Neural crest cell (in vitro differentiated cells): ENCODE measurements at regions not wholly inside any gene's neighbourhood (a gene's known extent, or its start where the extent isn't known, plus 50 kb on each side); places are given as distances from the start of the nearest gene placed in this dataset.

Source experiments
- DNase-seq: peaks from one replicate; pipeline ENCODE4 v3.0.0; 2021; ENCODE audit warnings: low read depth, mixed read lengths, low spot score
- H3K27ac Mint-ChIP-seq: one replicate; pipeline ENCODE4 v1.8.0; 2021; ENCODE audit warnings: mild to moderate bottlenecking, mixed read lengths; ENCODE audit not compliant: unreplicated experiment
- H3K27me3 Mint-ChIP-seq: 2 replicates; pipeline ENCODE4 v1.8.0; 2021; ENCODE audit warnings: low read depth, mild to moderate bottlenecking, mixed read lengths
- H3K36me3 Mint-ChIP-seq: 2 replicates; pipeline ENCODE4 v1.8.0; 2021; ENCODE audit warnings: low read depth, mild to moderate bottlenecking, mixed read lengths
- H3K4me1 Mint-ChIP-seq: 2 replicates; pipeline ENCODE4 v1.8.0; 2021; ENCODE audit warnings: mixed read lengths
- H3K4me3 Mint-ChIP-seq: one replicate; pipeline ENCODE4 v1.8.0; 2021; ENCODE audit warnings: mild to moderate bottlenecking, mixed read lengths
- H3K9me3 Mint-ChIP-seq: 2 replicates; pipeline ENCODE4 v1.8.0; 2021; ENCODE audit warnings: mixed read lengths
- TF ChIP-seq, protein P1 (sequence below): fragments of 200-600 bp; sonication (generic); conservative IDR thresholded peaks from 2 replicates; pipeline ENCODE4 v1.5.0; 2021; ENCODE audit warnings: antibody characterized with exemption, mild to moderate bottlenecking

DNA sequence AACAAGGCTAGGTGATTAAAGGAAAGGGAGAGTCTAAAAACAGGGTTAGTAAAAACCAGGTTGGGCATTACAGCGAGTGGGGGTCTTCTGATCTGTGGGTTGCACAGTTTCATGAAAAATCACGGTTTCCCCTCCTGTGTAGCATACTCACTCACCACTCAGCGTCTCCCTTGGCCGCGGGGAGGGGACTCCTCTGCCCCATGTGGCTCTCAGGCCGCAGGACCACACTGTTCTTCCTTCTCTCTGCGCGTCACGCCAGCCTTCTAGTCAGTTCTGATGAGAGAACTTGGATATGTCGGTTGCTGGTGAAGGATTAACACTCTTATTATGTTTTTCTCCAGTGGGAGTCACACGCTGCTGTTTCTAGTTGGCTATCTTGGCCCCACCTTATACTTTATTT, 254.6 kb upstream of the LRRC7 start:
- TF ChIP-seq, protein P1, sequence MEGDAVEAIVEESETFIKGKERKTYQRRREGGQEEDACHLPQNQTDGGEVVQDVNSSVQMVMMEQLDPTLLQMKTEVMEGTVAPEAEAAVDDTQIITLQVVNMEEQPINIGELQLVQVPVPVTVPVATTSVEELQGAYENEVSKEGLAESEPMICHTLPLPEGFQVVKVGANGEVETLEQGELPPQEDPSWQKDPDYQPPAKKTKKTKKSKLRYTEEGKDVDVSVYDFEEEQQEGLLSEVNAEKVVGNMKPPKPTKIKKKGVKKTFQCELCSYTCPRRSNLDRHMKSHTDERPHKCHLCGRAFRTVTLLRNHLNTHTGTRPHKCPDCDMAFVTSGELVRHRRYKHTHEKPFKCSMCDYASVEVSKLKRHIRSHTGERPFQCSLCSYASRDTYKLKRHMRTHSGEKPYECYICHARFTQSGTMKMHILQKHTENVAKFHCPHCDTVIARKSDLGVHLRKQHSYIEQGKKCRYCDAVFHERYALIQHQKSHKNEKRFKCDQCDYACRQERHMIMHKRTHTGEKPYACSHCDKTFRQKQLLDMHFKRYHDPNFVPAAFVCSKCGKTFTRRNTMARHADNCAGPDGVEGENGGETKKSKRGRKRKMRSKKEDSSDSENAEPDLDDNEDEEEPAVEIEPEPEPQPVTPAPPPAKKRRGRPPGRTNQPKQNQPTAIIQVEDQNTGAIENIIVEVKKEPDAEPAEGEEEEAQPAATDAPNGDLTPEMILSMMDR, result no peak
- Mint-ChIP-seq H3K4me3 (no peak overlapping the region), H3K9me3 (no peaks in the 10 kb centered on the region), H3K36me3 (no peaks in the 10 kb centered on the region), H3K27ac (no peak overlapping the region), H3K4me1 (peaks cover 3% of the 10 kb centered on the region), H3K27me3 (no peaks in the 10 kb centered on the region)
- no peak for DNase-seq

- DNase-seq, result no peak
- no peaks in the 10 kb centered on the region for H3K36me3 Mint-ChIP-seq
- H3K9me3 Mint-ChIP-seq, result no peaks in the 10 kb centered on the region
- H3K27ac Mint-ChIP-seq, result no peak overlapping the region
- no peaks in the 10 kb centered on the region for H3K27me3 Mint-ChIP-seq
- peaks cover 3% of the 10 kb centered on the region for H3K4me1 Mint-ChIP-seq
- TF ChIP-seq, protein P1, result no peak
- no peak overlapping the region for H3K4me3 Mint-ChIP-seq
These were observed 252.3 kb upstream of the LRRC7 start for GRCh38 chr1:69315416-69315815.

DNA sequence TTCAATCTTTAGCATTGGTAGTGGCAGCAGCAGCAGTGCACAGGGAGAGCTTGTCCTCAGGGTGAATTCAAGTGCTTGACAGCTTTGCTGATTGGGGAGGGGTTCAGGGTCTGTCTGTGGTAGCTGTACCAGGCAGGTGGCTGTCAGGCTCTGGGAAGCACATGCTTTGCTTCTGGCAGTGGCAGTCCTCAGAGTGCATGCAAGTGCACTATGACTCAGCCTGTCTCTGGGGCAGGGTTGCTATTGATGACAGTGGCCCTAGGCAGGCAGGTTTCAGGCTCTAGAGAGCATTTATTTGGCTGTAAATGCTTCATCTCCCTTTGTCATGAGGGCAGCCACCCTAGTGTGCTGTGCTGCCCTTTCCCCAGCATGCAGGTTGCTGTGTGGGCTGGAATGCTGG, 251.9 kb upstream of the LRRC7 start:
- H3K27me3 Mint-ChIP-seq, result no peaks in the 10 kb centered on the region
- peaks cover 3% of the 10 kb centered on the region for H3K4me1 Mint-ChIP-seq
- no peaks in the 10 kb centered on the region for H3K9me3 Mint-ChIP-seq
- no peak overlapping the region for H3K27ac Mint-ChIP-seq
- DNase-seq, result no peak
- no peaks in the 10 kb centered on the region for H3K36me3 Mint-ChIP-seq
- no peak overlapping the region for H3K4me3 Mint-ChIP-seq
- TF ChIP-seq, protein P1, result no peak

DNA sequence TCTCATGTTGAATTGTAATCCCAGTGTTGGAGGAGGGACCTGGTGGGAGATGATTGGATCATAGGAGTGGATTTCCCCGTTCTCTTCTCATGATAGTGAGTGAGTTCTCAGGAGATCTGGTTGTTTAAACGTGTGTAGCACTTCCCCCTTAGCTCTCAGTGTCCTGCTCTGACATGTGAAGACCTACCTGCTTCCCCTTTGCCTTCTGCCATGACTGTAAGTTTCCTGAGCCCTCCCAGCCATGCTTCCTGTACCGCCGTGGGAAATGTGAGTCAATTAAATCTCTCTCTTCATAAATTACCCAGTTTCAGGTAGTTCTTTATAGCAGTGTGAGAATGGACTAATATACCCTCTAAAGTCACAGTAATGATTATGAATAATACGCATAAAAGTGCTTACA, 248.4 kb upstream of the LRRC7 start:
- TF ChIP-seq, protein P1, result no peak
- H3K27ac Mint-ChIP-seq, result no peak overlapping the region
- no peaks in the 10 kb centered on the region for H3K36me3 Mint-ChIP-seq

DNA sequence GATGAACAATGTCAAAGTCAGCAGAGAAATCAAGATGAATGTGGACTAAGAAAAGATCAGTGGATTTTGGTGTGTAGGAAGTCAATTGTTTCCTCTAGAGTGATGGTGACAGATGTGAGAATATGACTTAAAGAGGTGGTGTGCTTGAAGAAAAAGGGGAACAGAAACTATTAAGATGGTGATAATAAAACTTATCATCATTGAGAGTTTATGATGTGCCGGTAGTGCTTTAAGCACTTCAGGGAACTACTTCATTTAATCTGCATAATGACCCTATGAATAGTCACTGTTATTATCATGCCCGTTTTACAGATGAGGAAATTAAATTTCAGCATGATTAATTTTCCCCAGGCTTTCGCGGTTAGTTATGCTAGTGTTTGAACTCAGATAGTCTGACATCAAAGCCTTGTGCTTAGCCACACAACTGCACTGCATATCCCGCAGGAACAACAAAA, 246.9 kb upstream of the LRRC7 start:
- no peak overlapping the region for H3K27ac Mint-ChIP-seq
- no peak for DNase-seq
- H3K27me3 Mint-ChIP-seq, result no peaks in the 10 kb centered on the region
- no peaks in the 10 kb centered on the region for H3K36me3 Mint-ChIP-seq
- TF ChIP-seq, protein P1, result no peak
- H3K4me3 Mint-ChIP-seq, result no peak overlapping the region
- no peaks in the 10 kb centered on the region for H3K9me3 Mint-ChIP-seq
- H3K4me1 Mint-ChIP-seq, result peaks cover 3% of the 10 kb centered on the region

More for the DNA sequence above, 248.4 kb upstream of the LRRC7 start:
- Mint-ChIP-seq H3K27me3 (no peaks in the 10 kb centered on the region), H3K9me3 (no peaks in the 10 kb centered on the region), H3K4me3 (no peak overlapping the region), H3K4me1 (peaks cover 3% of the 10 kb centered on the region)
- no peak for DNase-seq

GRCh38 chr1:69321311-69321710, 246.4 kb upstream of the LRRC7 start:
- no peaks in the 10 kb centered on the region for H3K36me3 Mint-ChIP-seq
- no peaks in the 10 kb centered on the region for H3K27me3 Mint-ChIP-seq
- no peak overlapping the region for H3K4me3 Mint-ChIP-seq
- no peak overlapping the region for H3K27ac Mint-ChIP-seq
- TF ChIP-seq, protein P1, result no peak
- H3K4me1 Mint-ChIP-seq, result no peaks in the 10 kb centered on the region
- H3K9me3 Mint-ChIP-seq, result no peaks in the 10 kb centered on the region
- no peak for DNase-seq
